CD4-positive, alpha-beta T cell (primary cell): ENCODE measurements at regions not wholly inside any gene's neighbourhood (a gene's known extent, or its start where the extent isn't known, plus 50 kb on each side); places are given as distances from the start of the nearest gene placed in this dataset.

ENCODE experiments used
- ATAC-seq: fragments of 200-7000 bp; cut with Tn5 transposase; one replicate; pipeline ENCODE4 v1.10.0; 2022; ENCODE audit warnings: mild to moderate bottlenecking; ENCODE audit not compliant: poor library complexity
- CTCF ChIA-PET: fragments of 350-600 bp; sonication (Branson Sonifier 250); formaldehyde crosslinking; loops from one replicate; lab custom pipeline; 2021; ENCODE audit warnings: antibody characterized with exemption, inconsistent platforms; lab: Charles Lee
- POLR2A ChIA-PET: fragments of 350-600 bp; sonication (Branson Sonifier 250); formaldehyde crosslinking; loops from one replicate; lab custom pipeline; 2021; ENCODE audit warnings: antibody characterized with exemption, inconsistent platforms; lab: Charles Lee
- DNase-seq, 14 experiments: peaks; one replicate each; pipeline ENCODE4 v3.0.0-alpha.2; 2013 to 2020; ENCODE audit warnings: mixed read lengths in 2 of 14
- H3K27ac ChIP-seq, 2 donors: one replicate each; pipeline versions ENCODE4 v1.5.1 to v1.7.0; 2013; ENCODE audit warnings: low read length in 2 of 2, low read depth in 1 of 2, mild to moderate bottlenecking in 1 of 2
- H3K27me3 ChIP-seq, 2 experiments: 1 replicate in 1 of 2; 2 replicates in 1 of 2; pipeline versions ENCODE4 v1.6.1 to v1.7.0; 2013; ENCODE audit warnings: low read length in 2 of 2, control low read depth in 1 of 2, mild to moderate bottlenecking in 1 of 2, moderate library complexity in 1 of 2; ENCODE audit not compliant: insufficient read depth in 2 of 2, control insufficient read depth in 1 of 2
- H3K36me3 ChIP-seq: one replicate; pipeline ENCODE4 v1.6.1; 2013; ENCODE audit warnings: low read length, control low read depth; ENCODE audit not compliant: insufficient read depth
- H3K4me1 ChIP-seq: one replicate; pipeline ENCODE4 v1.6.1; 2013; ENCODE audit warnings: low read length, control low read depth; ENCODE audit not compliant: insufficient read depth
- H3K4me3 ChIP-seq: one replicate; pipeline ENCODE4 v1.5.1; 2013; ENCODE audit warnings: mild to moderate bottlenecking, low read length, moderate library complexity
- H3K9me3 ChIP-seq, 2 experiments: 1 replicate in 1 of 2; 2 replicates in 1 of 2; pipeline versions ENCODE4 v1.6.1 to v1.7.0; 2013; ENCODE audit warnings: low read length in 2 of 2, mild to moderate bottlenecking in 2 of 2, control low read depth in 1 of 2, moderate library complexity in 1 of 2; ENCODE audit not compliant: control insufficient read depth in 1 of 2, insufficient read depth in 1 of 2
- H3K27ac Mint-ChIP-seq: one replicate; pipeline ENCODE4 v1.8.0; 2020; ENCODE audit warnings: mixed read lengths
- H3K27me3 Mint-ChIP-seq: one replicate; pipeline ENCODE4 v1.8.0; 2021; ENCODE audit warnings: mixed read lengths
- H3K36me3 Mint-ChIP-seq: one replicate; pipeline ENCODE4 v1.8.0; 2021; ENCODE audit warnings: low read depth, mixed read lengths
- H3K4me1 Mint-ChIP-seq: one replicate; pipeline ENCODE4 v1.8.0; 2021; ENCODE audit warnings: low read depth, mixed read lengths
- H3K4me3 Mint-ChIP-seq: one replicate; pipeline ENCODE4 v1.8.0; 2020; ENCODE audit warnings: mild to moderate bottlenecking, mixed read lengths
- H3K9me3 Mint-ChIP-seq: one replicate; pipeline ENCODE4 v1.8.0; 2020; ENCODE audit warnings: mixed read lengths
- intact Hi-C, 2 experiments: fragments of 100-400 bp; cut with DNase I in 1 of 2; cut with micrococcal nuclease in 1 of 2; formaldehyde crosslinking; loops; one replicate each; pipeline versions ENCODE4 v1.15.1 to v1.9.0; 2023 to 2025; cut with DNase I, micrococcal nuclease
- TF ChIP-seq, protein P1 (sequence below): fragments of 200-600 bp; IDR thresholded peaks from one replicate; pipeline ENCODE4 v1.8.0; 2022; ENCODE audit warnings: antibody characterized with exemption, mild to moderate bottlenecking

DNA sequence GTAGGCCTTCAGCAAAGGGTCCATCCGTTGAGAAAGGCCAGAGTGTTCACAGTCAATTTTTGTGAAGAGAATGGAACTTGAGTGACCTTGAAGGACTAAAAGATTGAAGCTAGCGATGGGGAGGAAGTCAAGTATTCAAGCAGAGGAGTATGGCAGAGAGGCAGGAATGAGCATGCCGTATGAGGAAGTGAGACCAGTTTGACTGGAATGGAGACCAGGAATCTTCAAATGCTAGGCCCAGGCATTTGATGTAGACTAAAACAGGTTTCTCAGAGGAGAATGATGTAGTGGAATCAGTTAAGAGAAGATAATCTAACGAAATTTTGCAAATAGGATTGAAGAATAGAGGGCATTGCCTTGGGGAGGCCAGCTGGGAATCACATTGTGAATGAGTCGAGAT is 90.4 kb upstream of the SEMA6A start:
- Mint-ChIP-seq H3K9me3 (peaks cover 7% of the 10 kb centered on the region), H3K27ac (no peak overlapping the region), H3K27me3 (peaks cover 12% of the 10 kb centered on the region), H3K36me3 (no peaks in the 10 kb centered on the region), H3K4me1 (no peaks in the 10 kb centered on the region), H3K4me3 (no peak overlapping the region)
- TF ChIP-seq, protein P1, sequence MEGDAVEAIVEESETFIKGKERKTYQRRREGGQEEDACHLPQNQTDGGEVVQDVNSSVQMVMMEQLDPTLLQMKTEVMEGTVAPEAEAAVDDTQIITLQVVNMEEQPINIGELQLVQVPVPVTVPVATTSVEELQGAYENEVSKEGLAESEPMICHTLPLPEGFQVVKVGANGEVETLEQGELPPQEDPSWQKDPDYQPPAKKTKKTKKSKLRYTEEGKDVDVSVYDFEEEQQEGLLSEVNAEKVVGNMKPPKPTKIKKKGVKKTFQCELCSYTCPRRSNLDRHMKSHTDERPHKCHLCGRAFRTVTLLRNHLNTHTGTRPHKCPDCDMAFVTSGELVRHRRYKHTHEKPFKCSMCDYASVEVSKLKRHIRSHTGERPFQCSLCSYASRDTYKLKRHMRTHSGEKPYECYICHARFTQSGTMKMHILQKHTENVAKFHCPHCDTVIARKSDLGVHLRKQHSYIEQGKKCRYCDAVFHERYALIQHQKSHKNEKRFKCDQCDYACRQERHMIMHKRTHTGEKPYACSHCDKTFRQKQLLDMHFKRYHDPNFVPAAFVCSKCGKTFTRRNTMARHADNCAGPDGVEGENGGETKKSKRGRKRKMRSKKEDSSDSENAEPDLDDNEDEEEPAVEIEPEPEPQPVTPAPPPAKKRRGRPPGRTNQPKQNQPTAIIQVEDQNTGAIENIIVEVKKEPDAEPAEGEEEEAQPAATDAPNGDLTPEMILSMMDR: no peak
- no peak for DNase-seq
- no peaks in the 10 kb centered on the region for H3K27me3 ChIP-seq
- no peak overlapping the region for H3K27ac ChIP-seq
- no peaks in the 10 kb centered on the region for H3K36me3 ChIP-seq
- H3K4me3 ChIP-seq: no peak overlapping the region
- ChIA-PET CTCF (no interaction called here), POLR2A (no interaction called here)
- peaks cover 0 to 15% of the 10 kb centered on the region in 2 experiments for H3K9me3 ChIP-seq
- intact Hi-C loops: no loop called here
- no peaks in the 10 kb centered on the region for H3K4me1 ChIP-seq
- ATAC-seq: no peak

DNA sequence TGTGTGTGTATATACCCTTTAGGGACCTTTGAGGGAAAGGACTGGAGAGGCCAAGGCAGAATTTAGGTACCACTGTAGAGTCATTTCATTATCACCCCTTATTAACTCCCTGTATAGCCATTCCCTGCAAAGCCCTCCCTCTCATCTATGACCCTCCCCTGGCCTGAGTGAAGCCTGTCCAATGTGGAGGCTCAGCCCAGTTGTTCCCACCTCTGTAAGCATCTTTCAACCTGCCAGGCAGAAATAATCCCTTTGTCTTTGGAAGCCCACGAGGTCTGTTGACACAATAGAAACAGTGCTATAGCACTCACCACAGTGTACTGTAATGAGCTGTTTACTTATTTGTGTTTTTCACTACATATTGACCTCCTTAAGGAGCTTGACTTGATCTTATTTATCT is 88.5 kb upstream of the SEMA6A start:
- no peaks in the 10 kb centered on the region for H3K36me3 Mint-ChIP-seq
- ChIA-PET CTCF (no interaction called here), POLR2A (no interaction called here)
- Histone ChIP-seq H3K27ac (no peak overlapping the region), H3K36me3 (no peaks in the 10 kb centered on the region), H3K9me3 (peaks cover 0 to 15% of the 10 kb centered on the region in 2 experiments), H3K4me3 (no peak overlapping the region), H3K4me1 (no peaks in the 10 kb centered on the region), H3K27me3 (no peaks in the 10 kb centered on the region)
- ATAC-seq: no peak
- no peak overlapping the region for H3K27ac Mint-ChIP-seq
- intact Hi-C loops: no loop called here
- no peaks in the 10 kb centered on the region for H3K4me1 Mint-ChIP-seq
- TF ChIP-seq, protein P1: no peak
- no peak for DNase-seq
- H3K4me3 Mint-ChIP-seq: no peak overlapping the region
- H3K27me3 Mint-ChIP-seq: peaks cover 15% of the 10 kb centered on the region
- peaks cover 7% of the 10 kb centered on the region for H3K9me3 Mint-ChIP-seq

GRCh38 chr5:116661419-116661818 is 86.8 kb upstream of the SEMA6A start:
- Mint-ChIP-seq H3K4me3 (no peak overlapping the region), H3K4me1 (no peaks in the 10 kb centered on the region), H3K36me3 (no peaks in the 10 kb centered on the region), H3K27me3 (peaks cover 12% of the 10 kb centered on the region), H3K9me3 (peaks cover 7% of the 10 kb centered on the region), H3K27ac (no peak overlapping the region)
- TF ChIP-seq, protein P1: no peak
- no peaks in the 10 kb centered on the region for H3K4me1 ChIP-seq
- no peaks in the 10 kb centered on the region for H3K36me3 ChIP-seq
- H3K9me3 ChIP-seq: peaks cover 0 to 15% of the 10 kb centered on the region in 2 experiments
- ChIA-PET POLR2A (no interaction called here), CTCF (no interaction called here)
- H3K27me3 ChIP-seq: no peaks in the 10 kb centered on the region
- ATAC-seq (no peak), DNase-seq (no peak)
- H3K27ac ChIP-seq: no peak overlapping the region
- no peak overlapping the region for H3K4me3 ChIP-seq
- intact Hi-C loops: no loop called here
